ENCODE measurements at regions not wholly inside any gene's neighbourhood (a gene's known extent, or its start where the extent isn't known, plus 50 kb on each side); places are given as distances from the start of the nearest gene placed in this dataset.
"Not testable (repeated sequence)": the region's sequence is repeated elsewhere in the genome, so short reads cannot be mapped to it uniquely, and the experiment has no call there.

GRCh38 chr10:118865998-118866693, 111.4 kb upstream of the CACUL1 start:
- no peak for TF ChIP-seq JUND (IDR thresholded peaks at IDR 0.05; ENCODE audit: low read depth)
- no peak for DNase-seq (ENCODE audit: low read depth in 1 of 2, low spot score in 1 of 2)
- in situ Hi-C loops (cut with HindIII; ENCODE audit: low pct_unique_long_range_greater_than_20kb, low sequenced_read_pairs): no loop called here

- no peak for DNase-seq (ENCODE audit: low read depth in 1 of 2, low spot score in 1 of 2)
- no peak for TF ChIP-seq JUND (IDR thresholded peaks at IDR 0.05; ENCODE audit: low read depth)
- in situ Hi-C loops (cut with HindIII; ENCODE audit: low pct_unique_long_range_greater_than_20kb, low sequenced_read_pairs): no loop called here
These were observed 113.0 kb upstream of the CACUL1 start for GRCh38 chr10:118867768-118868167.

GRCh38 chr10:118868589-118868988, 113.8 kb upstream of the CACUL1 start:
- no peak for TF ChIP-seq JUND (IDR thresholded peaks at IDR 0.05; ENCODE audit: low read depth)
- DNase-seq (ENCODE audit: low read depth in 1 of 2, low spot score in 1 of 2): no peak
- in situ Hi-C loops (cut with HindIII; ENCODE audit: low pct_unique_long_range_greater_than_20kb, low sequenced_read_pairs): no loop called here

- TF ChIP-seq JUND (IDR thresholded peaks at IDR 0.05; ENCODE audit: low read depth): no peak
- in situ Hi-C loops (cut with HindIII; ENCODE audit: low pct_unique_long_range_greater_than_20kb, low sequenced_read_pairs): no loop called here
These were observed 115.9 kb upstream of the CACUL1 start for GRCh38 chr10:118870467-118871243.

GRCh38 chr10:118871244-118871865, 116.6 kb upstream of the CACUL1 start:
- TF ChIP-seq JUND (IDR thresholded peaks at IDR 0.05; ENCODE audit: low read depth): no peak
- in situ Hi-C loops (cut with HindIII; ENCODE audit: low pct_unique_long_range_greater_than_20kb, low sequenced_read_pairs): no loop called here

More at GRCh38 chr10:118870467-118871243, 115.9 kb upstream of the CACUL1 start:
- no peak for DNase-seq (ENCODE audit: low read depth in 1 of 2, low spot score in 1 of 2)

GRCh38 chr10:118873091-118873737, 118.4 kb upstream of the CACUL1 start:
- in situ Hi-C loops (cut with HindIII; ENCODE audit: low pct_unique_long_range_greater_than_20kb, low sequenced_read_pairs): no loop called here
- DNase-seq (ENCODE audit: low read depth in 1 of 2, low spot score in 1 of 2): no peak

More at GRCh38 chr10:118871244-118871865, 116.6 kb upstream of the CACUL1 start:
- no peak for DNase-seq (ENCODE audit: low read depth in 1 of 2, low spot score in 1 of 2)

GRCh38 chr10:118873738-118874105, 119.0 kb upstream of the CACUL1 start:
- DNase-seq (ENCODE audit: low read depth in 1 of 2, low spot score in 1 of 2): no peak
- no peak for TF ChIP-seq JUND (IDR thresholded peaks at IDR 0.05; ENCODE audit: low read depth)
- in situ Hi-C loops (cut with HindIII; ENCODE audit: low pct_unique_long_range_greater_than_20kb, low sequenced_read_pairs): no loop called here

More at GRCh38 chr10:118873091-118873737, 118.4 kb upstream of the CACUL1 start:
- TF ChIP-seq JUND (IDR thresholded peaks at IDR 0.05; ENCODE audit: low read depth): no peak

GRCh38 chr10:118874171-118874570, 119.4 kb upstream of the CACUL1 start:
- no peak for DNase-seq (ENCODE audit: low read depth in 1 of 2, low spot score in 1 of 2)
- in situ Hi-C loops (cut with HindIII; ENCODE audit: low pct_unique_long_range_greater_than_20kb, low sequenced_read_pairs): no loop called here
- TF ChIP-seq JUND (IDR thresholded peaks at IDR 0.05; ENCODE audit: low read depth): no peak

- DNase-seq (ENCODE audit: low read depth in 1 of 2, low spot score in 1 of 2): no peak
- TF ChIP-seq JUND (IDR thresholded peaks at IDR 0.05; ENCODE audit: low read depth): no peak
- in situ Hi-C loops (cut with HindIII; ENCODE audit: low pct_unique_long_range_greater_than_20kb, low sequenced_read_pairs): no loop called here
These were observed 120.3 kb upstream of the CACUL1 start for GRCh38 chr10:118875087-118875486.

- DNase-seq (ENCODE audit: low read depth in 1 of 2, low spot score in 1 of 2): no peak
- TF ChIP-seq JUND (IDR thresholded peaks at IDR 0.05; ENCODE audit: low read depth): no peak
- in situ Hi-C loops (cut with HindIII; ENCODE audit: low pct_unique_long_range_greater_than_20kb, low sequenced_read_pairs): no loop called here
These were observed 128.0 kb upstream of the CACUL1 start for GRCh38 chr10:118882741-118883140.

- no peak for TF ChIP-seq JUND (IDR thresholded peaks at IDR 0.05; ENCODE audit: low read depth)
- in situ Hi-C loops (cut with HindIII; ENCODE audit: low pct_unique_long_range_greater_than_20kb, low sequenced_read_pairs): no loop called here
- DNase-seq (ENCODE audit: low read depth in 1 of 2, low spot score in 1 of 2): no peak
These were observed 137.3 kb upstream of the NANOS1 start for GRCh38 chr10:118892255-118892654.

GRCh38 chr10:118894891-118895290, 134.6 kb upstream of the NANOS1 start:
- in situ Hi-C loops (cut with HindIII; ENCODE audit: low pct_unique_long_range_greater_than_20kb, low sequenced_read_pairs); DNase-seq (ENCODE audit: low read depth in 1 of 2, low spot score in 1 of 2): not testable (repeated sequence)
